ENCODE measurements at regions not wholly inside any gene's neighbourhood (a gene's known extent, or its start where the extent isn't known, plus 50 kb on each side); places are given as distances from the start of the nearest gene placed in this dataset.

GRCh38 chr16:86682219-86682904 lies 104.0 kb downstream of the FOXL1 start:
- no peak for DNase-seq
- TF ChIP-seq POLR2A (IDR thresholded peaks at IDR 0.05; ENCODE audit: low read length) (no peak), GATA1 (IDR thresholded peaks at IDR 0.05; ENCODE audit: low read depth, low read length) (no peak)

GRCh38 chr16:86683441-86684194 lies 105.3 kb downstream of the FOXL1 start:
- no peak for DNase-seq
- TF ChIP-seq GATA1 (IDR thresholded peaks at IDR 0.05; ENCODE audit: low read depth, low read length): no peak
- no peak for TF ChIP-seq POLR2A (IDR thresholded peaks at IDR 0.05; ENCODE audit: low read length)

- no peak for DNase-seq
- TF ChIP-seq POLR2A (IDR thresholded peaks at IDR 0.05; ENCODE audit: low read length): no peak
These were observed 106.7 kb downstream of the FOXL1 start for GRCh38 chr16:86685076-86685475.

DNA sequence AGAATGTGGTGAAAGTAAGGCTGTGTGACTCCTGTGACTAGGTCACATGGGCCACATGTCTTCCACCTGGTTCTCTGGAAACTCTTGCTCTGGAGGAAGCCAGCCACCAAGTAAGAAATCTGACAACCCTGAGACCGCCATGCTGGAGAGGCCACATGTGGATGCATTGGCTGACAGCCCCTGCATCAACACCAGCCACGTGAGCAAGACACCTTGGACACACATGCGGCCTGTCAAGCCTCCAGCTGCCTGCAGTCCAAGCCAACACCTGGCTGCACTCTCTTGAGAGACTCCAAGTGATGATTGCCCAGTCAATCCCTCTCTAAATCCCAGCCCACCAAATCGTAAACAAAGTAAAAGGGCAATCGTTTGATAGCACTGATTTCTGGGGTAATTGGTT lies 112.6 kb downstream of the FOXL1 start:
- TF ChIP-seq POLR2A (IDR thresholded peaks at IDR 0.05; ENCODE audit: low read length) (no peak), GATA1 (IDR thresholded peaks at IDR 0.05; ENCODE audit: low read depth, low read length) (no peak)
- no peak for DNase-seq

DNA sequence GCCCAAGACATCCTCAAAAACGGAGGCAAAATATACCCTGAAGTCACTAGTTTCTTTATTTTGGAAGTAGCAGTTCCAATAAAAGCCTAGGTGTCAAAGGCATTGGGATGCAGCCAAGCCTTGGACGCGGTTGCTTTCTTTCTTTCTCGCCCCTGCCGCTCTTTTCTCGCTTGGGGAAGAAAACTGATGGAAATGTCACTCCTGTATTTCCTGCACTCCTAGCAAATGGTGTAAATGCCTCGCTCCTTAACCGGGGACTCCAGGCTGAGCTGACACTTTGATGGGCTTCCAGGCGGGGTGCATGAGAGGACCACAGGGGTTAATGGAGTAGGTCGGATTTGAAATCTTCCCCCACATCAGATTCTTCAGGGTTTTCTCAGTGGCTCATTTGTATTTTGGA lies 114.1 kb downstream of the FOXL1 start:
- no peak for TF ChIP-seq POLR2A (IDR thresholded peaks at IDR 0.05; ENCODE audit: low read length)
- TF ChIP-seq GATA1 (IDR thresholded peaks at IDR 0.05; ENCODE audit: low read depth, low read length): no peak
- no peak for DNase-seq

GRCh38 chr16:86693033-86693432 lies 114.7 kb downstream of the FOXL1 start:
- no peak for DNase-seq
- TF ChIP-seq POLR2A (IDR thresholded peaks at IDR 0.05; ENCODE audit: low read length) (no peak), GATA1 (IDR thresholded peaks at IDR 0.05; ENCODE audit: low read depth, low read length) (no peak)

- no peak for DNase-seq
- no peak for TF ChIP-seq GATA1 (IDR thresholded peaks at IDR 0.05; ENCODE audit: low read depth, low read length)
- no peak for TF ChIP-seq POLR2A (IDR thresholded peaks at IDR 0.05; ENCODE audit: low read length)
These were observed 119.4 kb downstream of the FOXL1 start for GRCh38 chr16:86697715-86698114.

- no peak for TF ChIP-seq GATA1 (IDR thresholded peaks at IDR 0.05; ENCODE audit: low read depth, low read length)
- TF ChIP-seq POLR2A (IDR thresholded peaks at IDR 0.05; ENCODE audit: low read length): no peak
- DNase-seq: no peak
These were observed 121.9 kb downstream of the FOXL1 start for GRCh38 chr16:86700046-86700945.

DNA sequence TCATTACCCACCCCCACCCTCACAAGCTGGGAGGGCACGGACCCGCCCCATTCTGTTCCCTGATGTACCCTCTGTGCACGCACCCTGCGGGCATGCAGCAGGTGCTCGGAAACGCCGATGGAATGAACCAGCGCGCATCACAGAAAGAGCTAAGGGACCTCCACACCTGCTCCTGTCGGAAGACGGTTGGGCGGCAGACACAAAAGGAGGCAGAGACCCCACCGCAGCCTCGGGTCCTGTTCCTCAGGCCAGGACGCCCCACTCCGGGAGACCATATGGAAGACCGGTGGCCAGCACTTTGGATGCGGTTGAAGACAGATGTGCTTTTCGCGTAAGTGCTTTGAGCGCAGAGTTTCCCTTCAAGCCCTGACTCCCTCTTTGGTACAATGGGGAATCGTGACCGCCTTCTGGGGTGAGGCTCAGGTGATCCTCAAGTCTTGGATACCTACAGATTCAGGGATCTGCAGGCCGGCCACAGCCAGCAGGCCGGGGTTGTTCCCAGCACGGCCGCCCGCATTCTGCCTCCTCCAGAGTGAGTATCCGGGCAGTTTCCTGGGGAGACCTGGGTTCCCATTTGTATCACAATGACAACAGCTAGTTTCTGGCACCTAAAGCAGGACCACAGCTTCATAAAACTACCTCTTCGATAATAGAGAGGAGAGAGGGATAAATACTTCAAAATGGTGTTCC lies 123.1 kb downstream of the FOXL1 start:
- TF ChIP-seq GATA1 (IDR thresholded peaks at IDR 0.05; ENCODE audit: low read depth, low read length): no peak
- TF ChIP-seq POLR2A (IDR thresholded peaks at IDR 0.05; ENCODE audit: low read length): no peak

GRCh38 chr16:86702824-86703588 lies 124.7 kb downstream of the FOXL1 start:
- TF ChIP-seq POLR2A (IDR thresholded peaks at IDR 0.05; ENCODE audit: low read length): no peak
- no peak for TF ChIP-seq GATA1 (IDR thresholded peaks at IDR 0.05; ENCODE audit: low read depth, low read length)
- no peak for DNase-seq

More for the DNA sequence above, 123.1 kb downstream of the FOXL1 start:
- DNase-seq: no peak

- no peak for DNase-seq
- no peak for TF ChIP-seq POLR2A (IDR thresholded peaks at IDR 0.05; ENCODE audit: low read length)
- no peak for TF ChIP-seq GATA1 (IDR thresholded peaks at IDR 0.05; ENCODE audit: low read depth, low read length)
These were observed 126.2 kb downstream of the FOXL1 start for GRCh38 chr16:86704516-86704915.

DNA sequence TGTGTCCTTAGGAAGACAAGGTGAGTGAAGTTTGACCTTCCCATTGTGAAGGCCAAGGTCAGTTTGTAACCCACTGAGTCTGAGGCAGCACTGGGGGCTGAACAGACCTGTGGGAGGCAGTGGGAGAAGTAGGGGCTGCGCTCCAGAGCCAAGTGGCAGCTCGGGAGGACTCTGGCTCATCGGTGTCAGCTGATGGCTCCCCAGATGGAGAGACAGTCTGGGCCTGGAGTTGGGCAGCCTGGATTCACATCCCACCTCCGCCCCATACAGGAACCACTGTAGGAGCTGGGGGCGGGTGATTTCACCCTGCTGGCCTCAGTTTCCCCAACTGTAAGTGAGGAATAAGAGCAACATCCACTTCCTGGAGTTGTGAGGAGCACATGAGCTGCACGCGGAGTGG lies 128.4 kb downstream of the FOXL1 start:
- DNase-seq: no peak
- TF ChIP-seq GATA1 (IDR thresholded peaks at IDR 0.05; ENCODE audit: low read depth, low read length): no peak
- no peak for TF ChIP-seq POLR2A (IDR thresholded peaks at IDR 0.05; ENCODE audit: low read length)

- no peak for DNase-seq
- TF ChIP-seq POLR2A (IDR thresholded peaks at IDR 0.05; ENCODE audit: low read length) (no peak), GATA1 (IDR thresholded peaks at IDR 0.05; ENCODE audit: low read depth, low read length) (no peak)
These were observed 128.8 kb downstream of the FOXL1 start for GRCh38 chr16:86707171-86707570.

All from erythroblast (primary cell).